ENCODE measurements at regions not wholly inside any gene's neighbourhood (a gene's known extent, or its start where the extent isn't known, plus 50 kb on each side); places are given as distances from the start of the nearest gene placed in this dataset.
"Not testable (repeated sequence)": the region's sequence is repeated elsewhere in the genome, so short reads cannot be mapped to it uniquely, and the experiment has no call there.

GRCh38 chr18:11468120-11468519 is 141.3 kb upstream of the SLC35G4 start:
- Mint-ChIP-seq H3K27ac (no peak overlapping the region), H3K9me3 (no peaks in the 10 kb centered on the region), H3K4me1 (ENCODE audit: low read depth) (no peaks in the 10 kb centered on the region), H3K4me3 (no peak overlapping the region), H3K36me3 (ENCODE audit: low read depth) (no peaks in the 10 kb centered on the region), H3K27me3 (peaks cover 1% of the 10 kb centered on the region)
- intact Hi-C loops (cut with micrococcal nuclease): no loop called here
- ATAC-seq (no peak), DNase-seq (no peak)
- CTCF ChIA-PET: no interaction called here
- TF ChIP-seq CTCF (IDR thresholded peaks at IDR 0.05): no peak
- POLR2A ChIA-PET: no interaction called here

- H3K4me1 Mint-ChIP-seq (ENCODE audit: low read depth): no peaks in the 10 kb centered on the region
- H3K27ac Mint-ChIP-seq: no peak overlapping the region
- ChIA-PET POLR2A (no interaction called here), CTCF (no interaction called here)
- ATAC-seq (no peak), DNase-seq (no peak)
- no peaks in the 10 kb centered on the region for H3K36me3 Mint-ChIP-seq (ENCODE audit: low read depth)
- H3K27me3 Mint-ChIP-seq: peaks cover 1% of the 10 kb centered on the region
- H3K4me3 Mint-ChIP-seq: no peak overlapping the region
- no peaks in the 10 kb centered on the region for H3K9me3 Mint-ChIP-seq
- no peak for TF ChIP-seq CTCF (IDR thresholded peaks at IDR 0.05)
- intact Hi-C loops (cut with micrococcal nuclease): no loop called here
Measured at GRCh38 chr18:11467611-11468010, 141.8 kb upstream of the SLC35G4 start.

- intact Hi-C loops (cut with micrococcal nuclease): no loop called here
- no peak for TF ChIP-seq CTCF (IDR thresholded peaks at IDR 0.05)
- Mint-ChIP-seq H3K27me3 (peaks cover 1% of the 10 kb centered on the region), H3K4me3 (no peak overlapping the region), H3K4me1 (ENCODE audit: low read depth) (no peaks in the 10 kb centered on the region), H3K27ac (no peak overlapping the region), H3K9me3 (no peaks in the 10 kb centered on the region), H3K36me3 (ENCODE audit: low read depth) (no peaks in the 10 kb centered on the region)
- DNase-seq (no peak), ATAC-seq (no peak)
- POLR2A ChIA-PET: no interaction called here
- CTCF ChIA-PET: no interaction called here
Measured at GRCh38 chr18:11464129-11464528, 145.3 kb upstream of the SLC35G4 start.

GRCh38 chr18:11458447-11458846 is 150.9 kb upstream of the SLC35G4 start:
- Mint-ChIP-seq H3K9me3 (no peaks in the 10 kb centered on the region), H3K27ac (no peak overlapping the region), H3K36me3 (ENCODE audit: low read depth) (no peaks in the 10 kb centered on the region), H3K27me3 (no peaks in the 10 kb centered on the region), H3K4me1 (ENCODE audit: low read depth) (no peaks in the 10 kb centered on the region), H3K4me3 (no peak overlapping the region)
- ChIA-PET POLR2A (no interaction called here), CTCF (no interaction called here)
- ATAC-seq (no peak), DNase-seq (no peak)
- intact Hi-C loops (cut with micrococcal nuclease): loop anchor here (10.0 kb wide), 1 partner anchor 56 kb away; no protein-coding TSS in a partner anchor
- no peak for TF ChIP-seq CTCF (IDR thresholded peaks at IDR 0.05)

- DNase-seq; H3K4me3 Mint-ChIP-seq; H3K9me3 Mint-ChIP-seq; H3K36me3 Mint-ChIP-seq (ENCODE audit: low read depth); CTCF ChIA-PET; POLR2A ChIA-PET; ATAC-seq; H3K4me1 Mint-ChIP-seq (ENCODE audit: low read depth); H3K27ac Mint-ChIP-seq; H3K27me3 Mint-ChIP-seq: not testable (repeated sequence)
- intact Hi-C loops (cut with micrococcal nuclease): loop anchor here (10.0 kb wide), 1 partner anchor 57 kb away; no protein-coding TSS in a partner anchor
Measured at GRCh38 chr18:11457853-11458252, 151.5 kb upstream of the SLC35G4 start.

- H3K27me3 Mint-ChIP-seq: no peaks in the 10 kb centered on the region
- POLR2A ChIA-PET: no interaction called here
- no peaks in the 10 kb centered on the region for H3K4me1 Mint-ChIP-seq (ENCODE audit: low read depth)
- CTCF ChIA-PET: no interaction called here
- no peak for DNase-seq
- no peak overlapping the region for H3K27ac Mint-ChIP-seq
- peaks cover 4% of the 10 kb centered on the region for H3K9me3 Mint-ChIP-seq
- intact Hi-C loops (cut with micrococcal nuclease): loop anchor here (10.0 kb wide), 1 partner anchor 61 kb away; no protein-coding TSS in a partner anchor
- ATAC-seq: no peak
- no peaks in the 10 kb centered on the region for H3K36me3 Mint-ChIP-seq (ENCODE audit: low read depth)
- TF ChIP-seq CTCF (IDR thresholded peaks at IDR 0.05): no peak
- H3K4me3 Mint-ChIP-seq: no peak overlapping the region
Measured at GRCh38 chr18:11454040-11454439, 155.4 kb upstream of the SLC35G4 start.

GRCh38 chr18:11444169-11444568 is 165.2 kb upstream of the SLC35G4 start:
- DNase-seq; H3K27ac Mint-ChIP-seq; H3K4me1 Mint-ChIP-seq (ENCODE audit: low read depth); intact Hi-C loops (cut with micrococcal nuclease); H3K9me3 Mint-ChIP-seq; H3K27me3 Mint-ChIP-seq; H3K4me3 Mint-ChIP-seq; ATAC-seq; POLR2A ChIA-PET; H3K36me3 Mint-ChIP-seq (ENCODE audit: low read depth); CTCF ChIA-PET: not testable (repeated sequence)
